ENCODE measurements at regions not wholly inside any gene's neighbourhood (a gene's known extent, or its start where the extent isn't known, plus 50 kb on each side); places are given as distances from the start of the nearest gene placed in this dataset.
"Not testable (repeated sequence)": the region's sequence is repeated elsewhere in the genome, so short reads cannot be mapped to it uniquely, and the experiment has no call there.

- H3K27ac ChIP-seq = no peak overlapping the region
- no peak overlapping the region for H3K4me3 ChIP-seq
- H3K36me3 ChIP-seq = no peaks in the 10 kb centered on the region
- H3K4me1 ChIP-seq (replicated peaks) = no peaks in the 10 kb centered on the region
- no peak for DNase-seq (ENCODE audit: low read depth in 1 of 2, low spot score in 2 of 2)
- H3K9me3 ChIP-seq (replicated peaks) = no peaks in the 10 kb centered on the region
- H3K27me3 ChIP-seq (replicated peaks) = no peaks in the 10 kb centered on the region
These were observed 80.4 kb downstream of the GCNT4 start for GRCh38 chr5:74971947-74972460.

DNA sequence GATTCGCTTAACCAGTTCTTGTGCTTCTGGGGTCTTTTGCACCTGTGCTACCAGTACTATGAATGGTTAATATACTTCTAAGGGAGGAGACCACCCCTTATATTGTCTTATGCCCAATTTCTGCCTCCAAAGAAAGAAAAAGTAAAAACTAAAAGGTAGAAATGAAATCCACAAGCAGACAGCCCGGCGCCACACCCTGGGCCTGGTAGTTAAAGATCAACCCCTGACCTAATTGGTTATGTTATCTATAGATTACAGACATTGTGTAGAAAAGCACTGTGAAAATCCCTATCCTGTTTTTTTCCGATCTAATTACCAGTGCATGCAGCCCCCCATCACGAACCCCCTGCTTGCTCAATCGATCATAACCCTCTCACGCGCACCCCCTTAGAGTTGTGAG, 81.5 kb downstream of the GCNT4 start:
- DNase-seq (ENCODE audit: low read depth in 1 of 2, low spot score in 2 of 2); H3K27me3 ChIP-seq (replicated peaks); H3K4me3 ChIP-seq; H3K27ac ChIP-seq; H3K36me3 ChIP-seq; H3K4me1 ChIP-seq (replicated peaks); H3K9me3 ChIP-seq (replicated peaks): not testable (repeated sequence)

GRCh38 chr5:74969726-74970125, 82.6 kb downstream of the GCNT4 start:
- Histone ChIP-seq H3K4me1 (replicated peaks) (no peaks in the 10 kb centered on the region), H3K4me3 (no peak overlapping the region), H3K27ac (no peak overlapping the region), H3K36me3 (no peaks in the 10 kb centered on the region), H3K9me3 (replicated peaks) (no peaks in the 10 kb centered on the region), H3K27me3 (replicated peaks) (no peaks in the 10 kb centered on the region)
- no peak for DNase-seq (ENCODE audit: low read depth in 1 of 2, low spot score in 2 of 2)

GRCh38 chr5:74966141-74967026, 86.0 kb downstream of the GCNT4 start:
- DNase-seq (ENCODE audit: low read depth in 1 of 2, low spot score in 2 of 2) = no peak
- no peaks in the 10 kb centered on the region for H3K4me1 ChIP-seq (replicated peaks)
- H3K4me3 ChIP-seq = no peak overlapping the region
- H3K27me3 ChIP-seq (replicated peaks) = no peaks in the 10 kb centered on the region
- no peaks in the 10 kb centered on the region for H3K36me3 ChIP-seq
- H3K9me3 ChIP-seq (replicated peaks) = no peaks in the 10 kb centered on the region
- no peak overlapping the region for H3K27ac ChIP-seq

GRCh38 chr5:74963407-74963806, 89.0 kb downstream of the GCNT4 start:
- no peaks in the 10 kb centered on the region for H3K36me3 ChIP-seq
- no peak overlapping the region for H3K27ac ChIP-seq
- H3K27me3 ChIP-seq (replicated peaks) = no peaks in the 10 kb centered on the region
- no peaks in the 10 kb centered on the region for H3K4me1 ChIP-seq (replicated peaks)
- no peaks in the 10 kb centered on the region for H3K9me3 ChIP-seq (replicated peaks)
- DNase-seq (ENCODE audit: low read depth in 1 of 2, low spot score in 2 of 2) = no peak
- H3K4me3 ChIP-seq = no peak overlapping the region

DNA sequence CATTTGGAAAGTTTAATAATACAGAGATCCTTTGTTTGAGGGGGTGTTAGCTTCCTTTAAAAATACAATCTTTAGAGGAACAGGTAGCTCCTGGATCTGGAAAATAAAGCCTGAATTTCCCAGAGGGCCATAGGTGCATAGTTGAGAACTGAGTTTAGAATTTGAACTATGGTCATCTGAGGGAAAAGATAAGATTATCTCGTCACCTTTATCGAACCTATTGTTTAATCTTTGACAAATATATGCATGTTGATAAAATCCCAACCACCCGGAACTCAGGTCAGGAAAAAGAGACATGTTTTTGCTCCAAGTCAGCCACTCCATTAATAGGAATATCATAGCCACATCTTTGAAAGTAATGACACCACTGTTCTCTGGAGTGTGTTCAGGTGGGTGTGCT, 91.7 kb upstream of the FAM169A start:
- Histone ChIP-seq H3K9me3 (replicated peaks) (0 out of 2 replicates have a peak, but pooled peaks cover 3% of the 10 kb centered on the region), H3K27ac (no peak overlapping the region), H3K36me3 (no peaks in the 10 kb centered on the region), H3K27me3 (replicated peaks) (no peaks in the 10 kb centered on the region), H3K4me1 (replicated peaks) (peaks cover 27% of the 10 kb centered on the region), H3K4me3 (no peak overlapping the region)
- DNase-seq (ENCODE audit: low read depth in 1 of 2, low spot score in 2 of 2) = no peak

DNA sequence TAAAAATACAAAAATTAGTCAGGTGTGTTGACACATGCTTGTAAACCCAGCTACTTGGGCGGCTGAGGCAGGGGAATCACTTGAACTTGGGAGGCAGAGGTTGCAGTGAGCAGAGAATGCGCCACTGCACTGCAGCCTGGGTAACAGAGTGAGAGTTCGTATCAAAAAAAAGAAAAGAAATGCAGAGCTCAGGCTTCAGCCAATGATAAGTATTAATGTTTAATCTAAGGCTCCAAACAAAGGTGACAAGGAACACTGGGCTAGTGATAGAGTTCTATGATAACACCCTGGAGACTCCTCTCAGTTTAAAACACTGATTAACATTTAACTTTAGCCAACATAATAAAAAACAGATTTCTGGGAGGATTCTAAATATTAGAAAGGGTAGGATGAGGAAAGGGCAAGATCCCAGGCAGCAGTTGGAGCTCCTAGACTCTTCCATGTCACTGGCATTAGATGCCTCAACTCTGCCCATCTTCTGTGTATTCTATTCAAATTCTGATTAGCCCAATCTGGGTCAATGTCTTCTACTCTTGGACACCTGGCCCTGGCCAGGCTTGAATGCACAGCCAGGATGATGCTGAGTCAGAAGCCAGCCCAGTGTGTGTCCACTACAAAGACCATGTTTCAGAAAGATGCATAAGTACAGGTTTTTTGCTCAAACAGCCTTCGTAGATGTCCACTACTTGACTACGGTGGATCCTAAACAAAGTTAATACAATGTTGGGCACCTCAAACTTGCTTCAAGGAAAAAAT, 91.0 kb upstream of the FAM169A start:
- H3K27me3 ChIP-seq (replicated peaks) = no peaks in the 10 kb centered on the region
- H3K36me3 ChIP-seq = no peaks in the 10 kb centered on the region
- H3K27ac ChIP-seq = no peak overlapping the region
- H3K9me3 ChIP-seq (replicated peaks) = 0 out of 2 replicates have a peak, but pooled peaks cover 3% of the 10 kb centered on the region
- H3K4me1 ChIP-seq (replicated peaks) = peaks cover 28% of the 10 kb centered on the region
- no peak overlapping the region for H3K4me3 ChIP-seq
- no peak for DNase-seq (ENCODE audit: low read depth in 1 of 2, low spot score in 2 of 2)

- no peaks in the 10 kb centered on the region for H3K27me3 ChIP-seq (replicated peaks)
- no peak overlapping the region for H3K4me3 ChIP-seq
- DNase-seq (ENCODE audit: low read depth in 1 of 2, low spot score in 2 of 2) = no peak
- 0 out of 2 replicates have a peak, but pooled peaks cover 3% of the 10 kb centered on the region for H3K9me3 ChIP-seq (replicated peaks)
- H3K4me1 ChIP-seq (replicated peaks) = peaks cover 37% of the 10 kb centered on the region
- H3K36me3 ChIP-seq = no peaks in the 10 kb centered on the region
- H3K27ac ChIP-seq = no peak overlapping the region
These were observed 90.1 kb upstream of the FAM169A start for GRCh38 chr5:74956278-74956677.

DNA sequence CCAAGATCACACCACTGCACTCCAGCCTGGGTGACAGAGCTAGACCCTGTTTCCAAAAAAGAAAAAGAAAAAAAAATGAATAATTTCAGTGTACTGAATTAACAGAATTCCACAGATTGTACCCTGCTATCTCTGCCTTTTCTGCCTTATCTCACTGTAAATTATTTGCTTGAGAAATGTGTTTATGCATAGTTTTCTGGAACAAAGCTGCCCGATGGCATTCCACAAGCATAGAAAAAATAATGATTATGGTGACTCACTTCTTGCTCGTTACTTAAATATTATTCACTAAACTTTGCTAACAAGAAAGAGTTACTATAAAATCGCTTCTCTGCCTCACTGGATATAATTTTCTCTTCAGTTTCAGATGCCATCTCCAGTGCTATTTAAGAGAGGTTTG, 88.7 kb upstream of the FAM169A start:
- H3K36me3 ChIP-seq = no peaks in the 10 kb centered on the region
- H3K27me3 ChIP-seq (replicated peaks) = no peaks in the 10 kb centered on the region
- peak overlapping the region; percentile 93 for H3K27ac ChIP-seq
- H3K9me3 ChIP-seq (replicated peaks) = 0 out of 2 replicates have a peak, but pooled peaks cover 3% of the 10 kb centered on the region
- no peak overlapping the region for H3K4me3 ChIP-seq
- peaks cover 51% of the 10 kb centered on the region for H3K4me1 ChIP-seq (replicated peaks)
- peak in 1 of 2 experiments; percentile 74 for DNase-seq (ENCODE audit: low read depth in 1 of 2, low spot score in 2 of 2)

DNA sequence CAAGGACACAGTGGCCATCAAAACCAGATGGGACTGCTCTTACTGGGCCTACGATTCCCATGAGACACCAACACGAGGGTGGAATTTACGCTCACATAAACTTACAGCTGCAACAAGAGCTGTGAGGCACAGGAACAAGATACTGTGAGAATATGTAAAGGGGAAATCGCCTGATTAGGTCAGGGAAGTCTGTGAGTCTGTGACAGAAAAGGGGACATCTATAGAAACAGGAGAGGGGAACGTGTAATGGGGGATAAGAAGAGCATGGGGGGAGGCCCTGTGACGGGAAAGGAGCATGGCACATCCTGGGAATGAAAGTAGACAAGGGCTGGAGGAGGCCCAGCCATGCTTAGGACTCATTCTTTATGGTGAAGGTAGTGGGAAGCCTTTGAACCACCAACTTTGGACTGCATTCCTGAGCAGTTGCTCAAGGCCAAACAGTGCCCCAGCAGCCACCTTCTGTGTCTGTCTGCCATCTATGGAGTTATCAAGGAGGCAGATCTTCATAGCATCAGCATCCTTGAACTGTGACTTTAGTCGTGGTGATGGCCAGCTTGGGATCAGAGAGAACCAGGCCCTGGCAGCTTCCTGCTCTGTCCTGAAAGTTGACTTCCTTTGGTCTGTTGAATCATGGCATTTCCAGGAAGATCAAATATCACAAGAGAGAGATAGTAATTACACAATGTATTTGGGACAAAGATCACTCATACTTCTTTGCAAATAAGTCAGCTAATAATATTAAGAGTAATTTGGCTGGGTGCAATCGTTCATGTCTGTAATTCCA, 87.9 kb upstream of the FAM169A start:
- Histone ChIP-seq H3K9me3 (replicated peaks) (0 out of 2 replicates have a peak, but pooled peaks cover 3% of the 10 kb centered on the region), H3K27me3 (replicated peaks) (no peaks in the 10 kb centered on the region), H3K27ac (peak overlapping the region; percentile 93), H3K4me3 (no peak overlapping the region), H3K36me3 (no peaks in the 10 kb centered on the region), H3K4me1 (replicated peaks) (peaks cover 57% of the 10 kb centered on the region)
- DNase-seq (ENCODE audit: low read depth in 1 of 2, low spot score in 2 of 2) = peak; percentile 80 to 85

- no peak for DNase-seq (ENCODE audit: low read depth in 1 of 2, low spot score in 2 of 2)
- Histone ChIP-seq H3K27me3 (replicated peaks) (no peaks in the 10 kb centered on the region), H3K36me3 (no peaks in the 10 kb centered on the region), H3K9me3 (replicated peaks) (0 out of 2 replicates have a peak, but pooled peaks cover 3% of the 10 kb centered on the region), H3K27ac (peak overlapping the region; percentile 93), H3K4me1 (replicated peaks) (peaks cover 61% of the 10 kb centered on the region), H3K4me3 (no peak overlapping the region)
These were observed 87.4 kb upstream of the FAM169A start for GRCh38 chr5:74953554-74953936.

DNA sequence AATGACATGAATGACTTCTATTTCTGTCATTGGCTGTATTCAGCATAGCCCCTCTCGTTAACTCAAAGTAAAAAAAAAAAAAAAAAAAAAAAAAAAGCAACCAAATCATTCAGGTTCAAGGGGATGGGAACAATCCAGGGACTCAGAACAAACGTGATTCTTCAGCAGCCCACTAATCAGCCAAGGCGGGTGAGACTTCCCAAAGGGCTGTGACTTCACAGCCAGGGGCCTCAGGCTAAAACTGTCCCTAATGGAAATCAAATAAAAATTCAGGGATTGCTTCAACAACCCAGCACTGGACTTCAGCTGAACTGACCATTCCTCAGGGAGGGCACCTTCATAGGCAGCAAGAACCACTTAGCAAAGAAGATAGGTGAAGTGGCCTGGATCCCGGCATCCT, 86.2 kb upstream of the FAM169A start:
- peaks cover 73% of the 10 kb centered on the region for H3K4me1 ChIP-seq (replicated peaks)

DNA sequence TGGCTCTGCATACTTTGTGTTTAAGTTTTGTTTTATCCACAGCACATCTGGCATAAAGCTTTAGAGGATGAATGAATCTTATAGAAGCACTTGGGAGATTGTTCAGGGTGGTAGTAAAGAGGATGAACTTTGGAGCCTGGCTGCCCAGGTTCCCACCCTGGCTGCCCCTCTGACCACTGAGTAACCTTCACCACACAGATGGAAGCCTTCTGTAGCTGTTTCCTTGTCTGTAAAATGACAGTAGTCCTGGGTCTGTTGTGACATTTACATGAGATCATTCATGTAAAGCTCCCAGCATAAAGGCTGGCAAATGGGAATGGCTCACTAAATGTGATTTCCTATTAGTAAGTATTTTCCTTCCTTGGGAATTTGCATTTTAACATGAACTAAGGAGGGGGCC, 85.7 kb upstream of the FAM169A start:
- no peaks in the 10 kb centered on the region for H3K27me3 ChIP-seq (replicated peaks)
- 0 out of 2 replicates have a peak, but pooled peaks cover 3% of the 10 kb centered on the region for H3K9me3 ChIP-seq (replicated peaks)
- no peak overlapping the region for H3K27ac ChIP-seq
- no peaks in the 10 kb centered on the region for H3K36me3 ChIP-seq
- H3K4me1 ChIP-seq (replicated peaks) = peaks cover 75% of the 10 kb centered on the region
- no peak for DNase-seq (ENCODE audit: low read depth in 1 of 2, low spot score in 2 of 2)
- H3K4me3 ChIP-seq = no peak overlapping the region

More for the DNA sequence above, 86.2 kb upstream of the FAM169A start:
- Histone ChIP-seq H3K27ac (no peak overlapping the region), H3K36me3 (no peaks in the 10 kb centered on the region), H3K27me3 (replicated peaks) (no peaks in the 10 kb centered on the region), H3K9me3 (replicated peaks) (0 out of 2 replicates have a peak, but pooled peaks cover 3% of the 10 kb centered on the region), H3K4me3 (no peak overlapping the region)
- DNase-seq (ENCODE audit: low read depth in 1 of 2, low spot score in 2 of 2) = no peak

Data from SJSA1 (cell line).